Neural progenitor cell (in vitro differentiated cells): ENCODE measurements at regions not wholly inside any gene's neighbourhood (a gene's known extent, or its start where the extent isn't known, plus 50 kb on each side); places are given as distances from the start of the nearest gene placed in this dataset.

Experiments used
- CTCF ChIP-seq: fragments of 200-600 bp; sonication (generic); IDR thresholded peaks from 2 replicates; pipeline ENCODE4 v1.5.1; 2017; ENCODE audit warnings: antibody characterized with exemption, mild to moderate bottlenecking
- EZH2phosphoT487 ChIP-seq: fragments of 200-600 bp; sonication (generic); IDR thresholded peaks from 2 replicates; pipeline ENCODE4 v1.6.1; 2017; ENCODE audit warnings: antibody characterized with exemption

GRCh38 chr20:55394592-55394991 lies 610.7 kb downstream of the CBLN4 start:
- TF ChIP-seq CTCF (no peak), EZH2phosphoT487 (no peak)
